NB4 (cell line): ENCODE measurements at regions not wholly inside any gene's neighbourhood (a gene's known extent, or its start where the extent isn't known, plus 50 kb on each side); places are given as distances from the start of the nearest gene placed in this dataset.

Experiments used
- CTCF ChIP-seq: IDR thresholded peaks from one replicate; pipeline ENCODE4 v1.5.1; 2012; ENCODE audit warnings: low read depth, low read length
- MAX ChIP-seq: IDR thresholded peaks from 2 replicates; pipeline ENCODE4 v1.6.1; 2011; ENCODE audit warnings: low read depth, low read length
- MYC ChIP-seq: IDR thresholded peaks from 2 replicates; pipeline ENCODE4 v1.6.1; 2011; ENCODE audit warnings: low read depth, low read length
- POLR2A ChIP-seq: IDR thresholded peaks from 2 replicates; pipeline ENCODE4 v1.6.1; 2011; ENCODE audit warnings: mild to moderate bottlenecking; ENCODE audit not compliant: insufficient read length; ENCODE audit errors: extremely low read depth

- TF ChIP-seq CTCF: no peak
- TF ChIP-seq POLR2A: no peak
- no peak for TF ChIP-seq MAX
- no peak for TF ChIP-seq MYC
Observed at GRCh38 chr15:61759639-61760038, 300.6 kb downstream of the VPS13C start.
